GM10266 (cell line): ENCODE measurements at regions not wholly inside any gene's neighbourhood (a gene's known extent, or its start where the extent isn't known, plus 50 kb on each side); places are given as distances from the start of the nearest gene placed in this dataset.

Source experiments
- DNase-seq: peaks from one replicate; pipeline ENCODE4 v3.0.0; 2012; ENCODE audit errors: extremely low spot score
- CTCF ChIP-seq: IDR thresholded peaks from 2 replicates; pipeline ENCODE4 v1.5.1; 2012; ENCODE audit warnings: mild to moderate bottlenecking, low read depth; ENCODE audit not compliant: control insufficient read depth, insufficient read depth; ENCODE audit errors: missing control alignments

GRCh38 chr2:147713349-147713748, 131.5 kb upstream of the ACVR2A start:
- no peak for DNase-seq
- TF ChIP-seq CTCF, result no peak

GRCh38 chr2:147712051-147712450, 132.8 kb upstream of the ACVR2A start:
- TF ChIP-seq CTCF, result no peak
- DNase-seq, result no peak

- DNase-seq, result no peak
- no peak for TF ChIP-seq CTCF
Measured at GRCh38 chr2:147711031-147711430, 133.8 kb upstream of the ACVR2A start.

- DNase-seq, result no peak
- no peak for TF ChIP-seq CTCF
Measured at GRCh38 chr2:147709655-147710054, 135.2 kb upstream of the ACVR2A start.

GRCh38 chr2:147703171-147703570, 141.7 kb upstream of the ACVR2A start:
- no peak for TF ChIP-seq CTCF
- DNase-seq, result no peak

- no peak for DNase-seq
- no peak for TF ChIP-seq CTCF
Measured at GRCh38 chr2:147698166-147698565, 146.7 kb upstream of the ACVR2A start.

GRCh38 chr2:147696426-147696825, 148.4 kb upstream of the ACVR2A start:
- no peak for DNase-seq
- TF ChIP-seq CTCF, result no peak
